ENCODE measurements at regions not wholly inside any gene's neighbourhood (a gene's known extent, or its start where the extent isn't known, plus 50 kb on each side); places are given as distances from the start of the nearest gene placed in this dataset.

- TF ChIP-seq POLR2AphosphoS5 (IDR thresholded peaks at IDR 0.05) (no peak), CTCF (IDR thresholded peaks at IDR 0.05) (no peak), EP300 (IDR thresholded peaks at IDR 0.05) (no peak), POLR2A (IDR thresholded peaks at IDR 0.05) (no peak)
Measured at GRCh38 chr1:238549137-238549536, 658.4 kb upstream of the ZP4 start.

Data from upper lobe of left lung (tissue), 4 donors.